ENCODE measurements at regions not wholly inside any gene's neighbourhood (a gene's known extent, or its start where the extent isn't known, plus 50 kb on each side); places are given as distances from the start of the nearest gene placed in this dataset.

- TF ChIP-seq CTCF (conservative IDR thresholded peaks at IDR 0.05 in 1 of 2, IDR thresholded peaks at IDR 0.05 in 1 of 2; ENCODE audit: low read depth in 1 of 2, low read length in 2 of 2): no peak
- TF ChIP-seq EZH2 (IDR thresholded peaks at IDR 0.05; ENCODE audit: low read length, missing control alignments): no peak
These were observed 169.5 kb upstream of the CADM1 start for GRCh38 chr11:115673720-115674119.
